Activated CD8-positive, alpha-beta T cell treated with anti-CD3 and anti-CD28 coated beads for 36 hours (primary cell): ENCODE measurements at regions not wholly inside any gene's neighbourhood (a gene's known extent, or its start where the extent isn't known, plus 50 kb on each side); places are given as distances from the start of the nearest gene placed in this dataset.
"Not testable (repeated sequence)": the region's sequence is repeated elsewhere in the genome, so short reads cannot be mapped to it uniquely, and the experiment has no call there.

Source experiments
- ATAC-seq: fragments of 200-7000 bp; cut with Tn5 transposase; one replicate; pipeline ENCODE4 v1.10.0; 2021; ENCODE audit warnings: mild to moderate bottlenecking, moderate library complexity
- CTCF ChIA-PET: fragments of 350-600 bp; sonication (Branson Sonifier 250); formaldehyde crosslinking; loops from one replicate; lab custom pipeline; 2021; ENCODE audit warnings: antibody characterized with exemption; lab: Charles Lee
- POLR2A ChIA-PET: fragments of 350-600 bp; sonication (Branson Sonifier 250); formaldehyde crosslinking; loops from one replicate; lab custom pipeline; 2021; ENCODE audit warnings: antibody characterized with exemption; lab: Charles Lee
- DNase-seq: peaks from one replicate; pipeline ENCODE4 v3.0.0-alpha.2; 2020
- H3K27ac Mint-ChIP-seq: one replicate; pipeline ENCODE4 v1.8.0; 2021; ENCODE audit warnings: mild to moderate bottlenecking, mixed read lengths
- H3K27me3 Mint-ChIP-seq: one replicate; pipeline ENCODE4 v1.8.0; 2021; ENCODE audit warnings: mixed read lengths
- H3K36me3 Mint-ChIP-seq: one replicate; pipeline ENCODE4 v1.8.0; 2021; ENCODE audit warnings: low read depth, mixed read lengths
- H3K4me1 Mint-ChIP-seq: one replicate; pipeline ENCODE4 v1.8.0; 2021; ENCODE audit warnings: low read depth, mixed read lengths
- H3K4me3 Mint-ChIP-seq: one replicate; pipeline ENCODE4 v1.8.0; 2021; ENCODE audit warnings: mild to moderate bottlenecking, moderate library complexity, mixed read lengths
- H3K9me3 Mint-ChIP-seq: one replicate; pipeline ENCODE4 v1.8.0; 2021; ENCODE audit warnings: mixed read lengths
- intact Hi-C: fragments of 100-400 bp; cut with micrococcal nuclease; formaldehyde crosslinking; loops from one replicate; pipeline ENCODE4 v1.10.0; 2022
- TF ChIP-seq, protein P1 (sequence below): fragments of 200-600 bp; IDR thresholded peaks from one replicate; pipeline ENCODE4 v1.8.0; 2022; ENCODE audit warnings: antibody characterized with exemption, mild to moderate bottlenecking

DNA sequence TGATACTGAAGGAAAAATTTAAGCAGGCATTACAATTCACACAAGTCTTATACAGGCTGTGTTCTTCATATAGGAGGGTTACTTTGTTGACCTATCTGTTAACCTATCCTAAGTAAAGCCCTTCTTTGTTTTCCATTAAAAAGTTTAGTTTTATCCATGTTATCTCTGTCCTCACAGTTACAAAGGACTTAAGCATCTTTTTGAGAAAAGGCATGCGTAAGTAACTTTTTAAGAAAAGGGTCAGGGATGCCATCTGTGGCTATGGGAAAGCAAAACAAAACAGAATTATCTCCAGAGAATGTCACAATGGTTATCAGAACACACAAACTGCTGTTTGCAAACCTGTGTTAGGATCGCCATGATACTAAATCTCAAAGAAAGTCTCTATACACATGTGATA, 295.8 kb upstream of the MTPN start:
- CTCF ChIA-PET, result no interaction called here
- intact Hi-C loops, result no loop called here
- peaks cover 4% of the 10 kb centered on the region for H3K9me3 Mint-ChIP-seq

DNA sequence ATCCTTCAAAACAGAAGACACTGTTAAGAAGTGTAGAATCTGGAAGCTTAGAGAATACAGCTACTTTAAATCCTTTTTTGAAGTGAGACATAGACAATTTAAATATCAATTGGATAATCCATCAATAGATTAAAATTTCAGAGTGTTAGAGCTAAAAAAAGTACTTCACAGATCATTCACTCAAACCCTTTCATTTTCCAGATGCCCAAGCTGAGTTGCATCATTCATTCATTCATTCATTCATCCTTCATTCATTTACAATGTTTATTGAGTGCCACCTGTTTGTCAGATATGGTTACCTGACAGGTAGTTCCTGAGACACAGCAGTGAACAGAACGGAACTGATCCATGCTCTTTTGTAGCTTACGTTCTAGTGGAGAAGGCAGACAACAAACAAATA, 290.7 kb upstream of the MTPN start:
- CTCF ChIA-PET, result no interaction called here
- Mint-ChIP-seq H3K27me3 (no peaks in the 10 kb centered on the region), H3K9me3 (peaks cover 15% of the 10 kb centered on the region), H3K27ac (no peak overlapping the region), H3K4me3 (no peak overlapping the region), H3K4me1 (no peaks in the 10 kb centered on the region), H3K36me3 (no peaks in the 10 kb centered on the region)
- DNase-seq (no peak), ATAC-seq (no peak)
- TF ChIP-seq, protein P1, sequence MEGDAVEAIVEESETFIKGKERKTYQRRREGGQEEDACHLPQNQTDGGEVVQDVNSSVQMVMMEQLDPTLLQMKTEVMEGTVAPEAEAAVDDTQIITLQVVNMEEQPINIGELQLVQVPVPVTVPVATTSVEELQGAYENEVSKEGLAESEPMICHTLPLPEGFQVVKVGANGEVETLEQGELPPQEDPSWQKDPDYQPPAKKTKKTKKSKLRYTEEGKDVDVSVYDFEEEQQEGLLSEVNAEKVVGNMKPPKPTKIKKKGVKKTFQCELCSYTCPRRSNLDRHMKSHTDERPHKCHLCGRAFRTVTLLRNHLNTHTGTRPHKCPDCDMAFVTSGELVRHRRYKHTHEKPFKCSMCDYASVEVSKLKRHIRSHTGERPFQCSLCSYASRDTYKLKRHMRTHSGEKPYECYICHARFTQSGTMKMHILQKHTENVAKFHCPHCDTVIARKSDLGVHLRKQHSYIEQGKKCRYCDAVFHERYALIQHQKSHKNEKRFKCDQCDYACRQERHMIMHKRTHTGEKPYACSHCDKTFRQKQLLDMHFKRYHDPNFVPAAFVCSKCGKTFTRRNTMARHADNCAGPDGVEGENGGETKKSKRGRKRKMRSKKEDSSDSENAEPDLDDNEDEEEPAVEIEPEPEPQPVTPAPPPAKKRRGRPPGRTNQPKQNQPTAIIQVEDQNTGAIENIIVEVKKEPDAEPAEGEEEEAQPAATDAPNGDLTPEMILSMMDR, result no peak
- intact Hi-C loops, result no loop called here
- POLR2A ChIA-PET, result no interaction called here

More for the DNA sequence above, 295.8 kb upstream of the MTPN start:
- TF ChIP-seq, protein P1, result no peak
- no peak for DNase-seq
- Mint-ChIP-seq H3K4me1 (no peaks in the 10 kb centered on the region), H3K36me3 (no peaks in the 10 kb centered on the region), H3K27me3 (no peaks in the 10 kb centered on the region), H3K4me3 (no peak overlapping the region), H3K27ac (no peak overlapping the region)
- POLR2A ChIA-PET, result no interaction called here
- ATAC-seq, result no peak

DNA sequence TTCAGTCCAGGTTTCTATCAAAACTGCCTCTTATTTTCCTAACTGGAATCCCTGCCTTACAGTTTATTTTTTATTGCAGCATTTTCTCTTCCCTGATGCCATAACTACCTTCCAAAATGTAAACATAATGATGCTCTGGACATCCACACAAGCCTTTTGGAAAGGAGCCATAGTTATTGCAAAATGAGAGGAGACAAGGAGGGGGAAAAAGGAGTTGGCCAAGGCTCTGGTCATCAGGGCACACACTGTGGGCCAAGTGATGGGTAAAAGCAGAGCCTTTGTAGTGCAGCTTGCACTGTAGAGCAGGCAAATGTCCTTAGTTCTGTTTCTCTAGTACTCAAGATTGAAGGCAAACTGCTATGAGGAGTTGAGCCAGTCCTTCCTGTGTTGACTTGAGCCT, 289.3 kb upstream of the MTPN start:
- no peak overlapping the region for H3K27ac Mint-ChIP-seq
- H3K4me3 Mint-ChIP-seq, result no peak overlapping the region
- CTCF ChIA-PET, result no interaction called here
- no peaks in the 10 kb centered on the region for H3K36me3 Mint-ChIP-seq
- intact Hi-C loops, result no loop called here
- POLR2A ChIA-PET, result no interaction called here
- H3K4me1 Mint-ChIP-seq, result no peaks in the 10 kb centered on the region
- ATAC-seq (no peak), DNase-seq (no peak)
- peaks cover 19% of the 10 kb centered on the region for H3K9me3 Mint-ChIP-seq
- no peaks in the 10 kb centered on the region for H3K27me3 Mint-ChIP-seq
- TF ChIP-seq, protein P1, result no peak

DNA sequence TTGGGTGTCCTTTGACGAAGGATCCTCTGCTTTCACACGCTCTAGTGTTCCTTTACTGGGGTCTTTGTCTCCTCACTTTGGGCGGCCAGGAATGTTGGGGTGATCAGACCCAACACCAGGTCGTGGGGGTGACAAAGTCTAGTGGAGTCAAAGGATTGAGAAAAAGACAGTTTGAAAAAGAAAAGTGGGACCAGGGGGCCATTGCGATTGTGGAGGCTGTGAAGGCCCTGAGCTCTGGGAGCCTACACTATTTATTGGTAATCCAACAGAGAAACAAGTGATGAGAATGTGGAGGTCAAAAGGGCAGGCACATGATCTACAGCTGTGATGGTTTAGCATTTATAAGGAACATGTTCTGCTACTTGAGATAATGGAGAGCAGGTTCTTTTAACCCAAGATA, 287.1 kb upstream of the MTPN start:
- peaks cover 32% of the 10 kb centered on the region for H3K9me3 Mint-ChIP-seq
- ATAC-seq, POLR2A ChIA-PET, CTCF ChIA-PET, DNase-seq, H3K36me3 Mint-ChIP-seq, H3K27ac Mint-ChIP-seq, H3K4me1 Mint-ChIP-seq, H3K27me3 Mint-ChIP-seq, intact Hi-C loops, H3K4me3 Mint-ChIP-seq: not testable (repeated sequence)

DNA sequence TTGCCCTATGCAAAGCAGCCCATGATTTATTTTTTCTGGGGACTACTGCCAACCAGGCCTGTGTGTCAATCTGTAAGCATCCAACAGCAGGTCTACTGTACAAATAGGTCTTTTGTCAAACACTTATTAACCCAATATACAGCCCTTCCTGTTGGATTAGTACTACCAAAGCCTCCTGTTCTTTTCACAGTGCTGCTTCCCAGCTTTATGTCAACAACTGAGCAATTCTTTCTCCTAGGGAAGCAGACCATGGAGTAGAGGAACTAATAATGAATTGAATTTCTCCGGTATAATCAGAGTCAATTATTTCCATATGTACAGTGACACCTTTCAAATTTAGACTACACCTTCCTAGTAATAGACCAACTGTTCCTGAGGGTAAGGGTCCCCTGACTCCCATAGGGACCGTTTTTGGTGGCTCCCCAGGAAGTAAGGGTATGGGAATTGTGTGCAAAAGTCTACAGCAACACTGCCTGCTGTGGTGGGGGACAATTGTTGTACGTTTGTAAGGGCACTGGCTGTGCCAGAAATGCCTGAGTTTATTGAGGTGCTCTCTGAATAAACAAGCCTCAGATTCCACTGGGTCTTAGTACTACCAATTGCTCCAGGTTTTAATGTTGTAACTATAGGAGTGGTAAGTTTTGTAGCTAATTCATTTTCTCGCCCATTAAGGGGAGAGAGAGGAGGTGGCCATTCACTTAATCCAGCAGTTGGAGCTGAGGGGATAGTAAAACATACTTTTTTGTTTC, 286.1 kb upstream of the MTPN start:
- H3K4me3 Mint-ChIP-seq, H3K27ac Mint-ChIP-seq, DNase-seq, intact Hi-C loops, H3K27me3 Mint-ChIP-seq, ATAC-seq, H3K4me1 Mint-ChIP-seq, H3K36me3 Mint-ChIP-seq, POLR2A ChIA-PET, CTCF ChIA-PET: not testable (repeated sequence)
- peaks cover 32% of the 10 kb centered on the region for H3K9me3 Mint-ChIP-seq

DNA sequence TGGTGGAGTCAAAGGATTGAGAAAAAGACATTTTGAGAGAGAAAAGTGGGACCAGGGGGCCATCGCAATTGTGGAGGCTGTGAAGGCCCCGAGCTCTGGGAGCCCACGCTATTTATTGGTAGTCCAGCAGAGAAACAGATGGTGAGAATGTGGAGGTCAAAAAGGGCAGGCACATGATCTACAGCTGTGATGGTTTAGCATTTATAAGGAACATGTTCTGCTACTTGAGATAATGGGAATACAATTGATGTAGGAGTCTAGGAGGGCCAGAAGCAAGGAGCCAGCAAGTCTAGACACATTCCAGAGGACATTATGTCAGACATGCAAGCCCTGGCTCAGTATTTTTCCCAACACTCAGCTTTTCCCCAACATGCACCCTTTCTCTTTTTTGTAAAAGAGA, 283.4 kb upstream of the MTPN start:
- CTCF ChIA-PET, H3K27me3 Mint-ChIP-seq, intact Hi-C loops, H3K36me3 Mint-ChIP-seq, H3K27ac Mint-ChIP-seq, H3K4me3 Mint-ChIP-seq, ATAC-seq, DNase-seq, H3K4me1 Mint-ChIP-seq, POLR2A ChIA-PET: not testable (repeated sequence)
- H3K9me3 Mint-ChIP-seq, result peaks cover 27% of the 10 kb centered on the region
